ENCODE measurements at regions not wholly inside any gene's neighbourhood (a gene's known extent, or its start where the extent isn't known, plus 50 kb on each side); places are given as distances from the start of the nearest gene placed in this dataset.

GRCh38 chr3:170636400-170636973 is 50.6 kb upstream of the SLC7A14 start:
- no peak for DNase-seq

More at GRCh38 chr3:170636400-170636973, 50.6 kb upstream of the SLC7A14 start:
- Histone ChIP-seq H3K4me1 (no peaks in the 10 kb centered on the region), H3K9me3 (no peaks in the 10 kb centered on the region), H3K4me3 (no peak overlapping the region), H3K27me3 (peaks cover 0 to 7% (median 0%) of the 10 kb centered on the region in 4 donors), H3K27ac (no peak overlapping the region), H3K36me3 (no peaks in the 10 kb centered on the region)
- WGBS, 2 donors = 63 to 81% methylated on average over 4 of the region's 5 CpGs
- TF ChIP-seq POLR2A (IDR thresholded peaks at IDR 0.05) (no peak), CTCF (IDR thresholded peaks at IDR 0.05) (no peak)
- intact Hi-C loops (cut with DNase I) = no loop called here

Data from esophagus squamous epithelium (tissue), 5 donors.